Activated naive CD8-positive, alpha-beta T cell treated with anti-CD3 and anti-CD28 coated beads, Interleukin-2, amount 10 ng/mL, durations not matched to agents 7 days and 5 days (primary cell): ENCODE measurements at regions not wholly inside any gene's neighbourhood (a gene's known extent, or its start where the extent isn't known, plus 50 kb on each side); places are given as distances from the start of the nearest gene placed in this dataset.
"Not testable (repeated sequence)": the region's sequence is repeated elsewhere in the genome, so short reads cannot be mapped to it uniquely, and the experiment has no call there.

Experiments used
- ATAC-seq: fragments of 150-1000 bp; cut with Tn5 transposase; one replicate; pipeline ENCODE4 v1.10.0; 2021; ENCODE audit warnings: low read depth, moderate library complexity
- POLR2A ChIA-PET: fragments of 350-600 bp; sonication (Branson Sonifier 250); formaldehyde crosslinking; loops from one replicate; lab custom pipeline; 2021; ENCODE audit warnings: antibody characterized with exemption; lab: Charles Lee
- DNase-seq: peaks from one replicate; pipeline ENCODE4 v3.0.0; 2021
- H3K27ac Mint-ChIP-seq: one replicate; pipeline ENCODE4 v1.8.0; 2022; ENCODE audit warnings: mild to moderate bottlenecking, mixed read lengths
- H3K27me3 Mint-ChIP-seq: one replicate; pipeline ENCODE4 v1.8.0; 2022; ENCODE audit warnings: mild to moderate bottlenecking, moderate library complexity, mixed read lengths
- H3K36me3 Mint-ChIP-seq: one replicate; pipeline ENCODE4 v1.8.0; 2021; ENCODE audit warnings: mild to moderate bottlenecking, mixed read lengths
- H3K4me1 Mint-ChIP-seq: one replicate; pipeline ENCODE4 v1.8.0; 2021; ENCODE audit warnings: mixed read lengths
- H3K4me3 Mint-ChIP-seq: one replicate; pipeline ENCODE4 v1.8.0; 2022; ENCODE audit warnings: mild to moderate bottlenecking, moderate library complexity, mixed read lengths
- H3K9me3 Mint-ChIP-seq: one replicate; pipeline ENCODE4 v1.8.0; 2021; ENCODE audit warnings: mixed read lengths

GRCh38 chr2:207228402-207228801 is 62.7 kb upstream of the KLF7 start:
- Mint-ChIP-seq H3K27ac (no peak overlapping the region), H3K9me3 (peaks cover 1% of the 10 kb centered on the region), H3K27me3 (peaks cover 2% of the 10 kb centered on the region), H3K4me1 (peaks cover 37% of the 10 kb centered on the region), H3K4me3 (no peak overlapping the region), H3K36me3 (no peaks in the 10 kb centered on the region)
- POLR2A ChIA-PET, result no interaction called here
- ATAC-seq (no peak), DNase-seq (no peak)

- Mint-ChIP-seq H3K36me3 (no peaks in the 10 kb centered on the region), H3K4me3 (no peak overlapping the region), H3K4me1 (peaks cover 36% of the 10 kb centered on the region), H3K27me3 (peaks cover 2% of the 10 kb centered on the region), H3K27ac (no peak overlapping the region), H3K9me3 (peaks cover 1% of the 10 kb centered on the region)
- no peak for ATAC-seq
- POLR2A ChIA-PET, result no interaction called here
- DNase-seq, result no peak
Observed at GRCh38 chr2:207229161-207229560, 63.4 kb upstream of the KLF7 start.

GRCh38 chr2:207230261-207231105 is 64.7 kb upstream of the KLF7 start:
- H3K27ac Mint-ChIP-seq, result no peak overlapping the region
- peaks cover 1% of the 10 kb centered on the region for H3K9me3 Mint-ChIP-seq
- no peak overlapping the region for H3K4me3 Mint-ChIP-seq
- ATAC-seq (no peak), DNase-seq (no peak)
- H3K4me1 Mint-ChIP-seq, result peaks cover 25% of the 10 kb centered on the region
- H3K27me3 Mint-ChIP-seq, result peaks cover 2% of the 10 kb centered on the region
- peaks cover 1% of the 10 kb centered on the region for H3K36me3 Mint-ChIP-seq
- POLR2A ChIA-PET, result no interaction called here

- peaks cover 1% of the 10 kb centered on the region for H3K9me3 Mint-ChIP-seq
- H3K27ac Mint-ChIP-seq, result no peak overlapping the region
- peaks cover 2% of the 10 kb centered on the region for H3K27me3 Mint-ChIP-seq
- no peak overlapping the region for H3K4me3 Mint-ChIP-seq
- H3K36me3 Mint-ChIP-seq, result peaks cover 1% of the 10 kb centered on the region
- ATAC-seq, result no peak
- POLR2A ChIA-PET, result no interaction called here
- peaks cover 18% of the 10 kb centered on the region for H3K4me1 Mint-ChIP-seq
- no peak for DNase-seq
Observed at GRCh38 chr2:207231106-207231865, 65.5 kb upstream of the KLF7 start.

- ATAC-seq (no peak), DNase-seq (no peak)
- no peak overlapping the region for H3K27ac Mint-ChIP-seq
- peaks cover 11% of the 10 kb centered on the region for H3K4me1 Mint-ChIP-seq
- POLR2A ChIA-PET, result no interaction called here
- peaks cover 1% of the 10 kb centered on the region for H3K9me3 Mint-ChIP-seq
- no peak overlapping the region for H3K4me3 Mint-ChIP-seq
- H3K27me3 Mint-ChIP-seq, result peaks cover 2% of the 10 kb centered on the region
- H3K36me3 Mint-ChIP-seq, result peaks cover 1% of the 10 kb centered on the region
Observed at GRCh38 chr2:207231967-207232366, 66.2 kb upstream of the KLF7 start.

GRCh38 chr2:207233141-207233540 is 67.4 kb upstream of the KLF7 start:
- H3K36me3 Mint-ChIP-seq, H3K4me3 Mint-ChIP-seq, H3K27me3 Mint-ChIP-seq, H3K27ac Mint-ChIP-seq, ATAC-seq, DNase-seq, H3K9me3 Mint-ChIP-seq, POLR2A ChIA-PET: not testable (repeated sequence)
- H3K4me1 Mint-ChIP-seq, result peaks cover 11% of the 10 kb centered on the region

- POLR2A ChIA-PET, result no interaction called here
- no peak for ATAC-seq
- Mint-ChIP-seq H3K27me3 (no peaks in the 10 kb centered on the region), H3K4me3 (no peak overlapping the region), H3K9me3 (peaks cover 1% of the 10 kb centered on the region), H3K36me3 (peaks cover 1% of the 10 kb centered on the region), H3K4me1 (peaks cover 13% of the 10 kb centered on the region), H3K27ac (no peak overlapping the region)
- DNase-seq, result no peak
Observed at GRCh38 chr2:207233731-207234130, 68.0 kb upstream of the KLF7 start.

- POLR2A ChIA-PET, result no interaction called here
- ATAC-seq (no peak), DNase-seq (no peak)
- Mint-ChIP-seq H3K27ac (no peak overlapping the region), H3K36me3 (peaks cover 1% of the 10 kb centered on the region), H3K4me3 (no peak overlapping the region), H3K9me3 (no peaks in the 10 kb centered on the region), H3K4me1 (peaks cover 22% of the 10 kb centered on the region), H3K27me3 (no peaks in the 10 kb centered on the region)
Observed at GRCh38 chr2:207235621-207236020, 69.9 kb upstream of the KLF7 start.

GRCh38 chr2:207236156-207236935 is 70.6 kb upstream of the KLF7 start:
- no peaks in the 10 kb centered on the region for H3K9me3 Mint-ChIP-seq
- no peaks in the 10 kb centered on the region for H3K27me3 Mint-ChIP-seq
- H3K36me3 Mint-ChIP-seq, result peaks cover 1% of the 10 kb centered on the region
- POLR2A ChIA-PET, result no interaction called here
- ATAC-seq, result no peak
- peaks cover 15% of the 10 kb centered on the region for H3K4me1 Mint-ChIP-seq
- DNase-seq, result no peak
- H3K4me3 Mint-ChIP-seq, result no peak overlapping the region
- H3K27ac Mint-ChIP-seq, result no peak overlapping the region

GRCh38 chr2:207238831-207239701 is 73.3 kb upstream of the KLF7 start:
- H3K4me3 Mint-ChIP-seq, result no peak overlapping the region

GRCh38 chr2:207239754-207240494 is 74.2 kb upstream of the KLF7 start:
- H3K4me3 Mint-ChIP-seq, result no peak overlapping the region
- POLR2A ChIA-PET, result interaction anchor here (0.7 kb wide), 1 partner anchor 74 kb away, joined by 4 read pairs; the partner anchor contains the start of gene KLF7

More at GRCh38 chr2:207238831-207239701, 73.3 kb upstream of the KLF7 start:
- Mint-ChIP-seq H3K36me3 (peaks cover 1% of the 10 kb centered on the region), H3K27me3 (no peaks in the 10 kb centered on the region), H3K9me3 (no peaks in the 10 kb centered on the region), H3K27ac (no peak overlapping the region), H3K4me1 (peaks cover 19% of the 10 kb centered on the region)
- POLR2A ChIA-PET, result no interaction called here
- DNase-seq, result no peak
- no peak for ATAC-seq

GRCh38 chr2:207240649-207241048 is 74.9 kb upstream of the KLF7 start:
- Mint-ChIP-seq H3K9me3 (no peaks in the 10 kb centered on the region), H3K27ac (no peak overlapping the region), H3K4me1 (peaks cover 22% of the 10 kb centered on the region), H3K4me3 (no peak overlapping the region), H3K36me3 (no peaks in the 10 kb centered on the region), H3K27me3 (no peaks in the 10 kb centered on the region)
- DNase-seq, result no peak
- POLR2A ChIA-PET, result no interaction called here
- peak; percentile 55 for ATAC-seq

More at GRCh38 chr2:207239754-207240494, 74.2 kb upstream of the KLF7 start:
- H3K27me3 Mint-ChIP-seq, result no peaks in the 10 kb centered on the region
- H3K9me3 Mint-ChIP-seq, result no peaks in the 10 kb centered on the region
- DNase-seq, result no peak
- H3K36me3 Mint-ChIP-seq, result peaks cover 1% of the 10 kb centered on the region
- ATAC-seq, result peak; percentile 38
- H3K27ac Mint-ChIP-seq, result no peak overlapping the region
- peaks cover 22% of the 10 kb centered on the region for H3K4me1 Mint-ChIP-seq
